ENCODE measurements at regions not wholly inside any gene's neighbourhood (a gene's known extent, or its start where the extent isn't known, plus 50 kb on each side); places are given as distances from the start of the nearest gene placed in this dataset.

DNA sequence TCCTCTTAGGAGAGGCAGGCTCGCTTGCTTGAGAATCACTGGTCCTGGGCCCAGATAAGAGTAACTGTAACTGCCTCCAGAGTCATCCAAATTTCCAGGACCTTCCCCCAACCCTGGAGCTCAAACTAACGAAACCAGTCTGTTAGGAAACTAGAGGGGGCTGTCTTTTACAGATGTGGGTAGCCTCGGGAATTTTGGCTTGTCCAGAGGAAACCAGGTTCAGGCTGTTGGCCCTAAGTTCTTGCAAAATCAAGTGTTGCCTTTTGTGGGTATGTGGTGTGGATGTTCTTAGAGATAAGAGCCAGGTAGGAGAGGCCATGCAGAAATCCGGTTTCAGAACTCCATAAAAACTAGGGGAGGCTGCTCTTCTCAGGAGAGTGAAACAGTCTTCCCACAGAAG is 125.0 kb upstream of the DLX2 start:
- DNase-seq (ENCODE audit: low read depth), result no peak
- H3K4me3 ChIP-seq (ENCODE audit: low read depth, low read length), result no peak overlapping the region

- no peak overlapping the region for H3K4me3 ChIP-seq (ENCODE audit: low read depth, low read length)
- no peak for DNase-seq (ENCODE audit: low read depth)
Measured at GRCh38 chr2:172228177-172228808, 125.6 kb upstream of the DLX2 start.

DNA sequence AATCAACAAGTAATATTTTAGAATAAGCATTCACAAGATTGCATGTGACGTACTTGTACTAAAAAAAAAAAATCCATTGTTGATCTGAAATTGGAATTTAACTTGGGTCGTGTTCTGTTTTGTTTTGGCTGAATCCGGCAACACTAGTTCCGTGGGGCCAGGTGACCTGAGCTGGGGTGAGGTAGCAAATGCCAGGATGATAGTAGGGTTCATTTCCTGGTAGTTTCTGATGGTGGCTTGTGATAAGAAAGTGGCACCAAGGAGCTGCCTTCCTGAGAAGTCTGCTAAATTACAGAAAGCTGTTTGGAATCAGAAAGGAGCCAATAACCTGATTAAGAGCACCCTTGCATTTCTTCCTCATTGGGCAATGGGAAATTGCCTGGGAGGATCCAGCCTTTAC is 126.4 kb upstream of the DLX2 start:
- no peak overlapping the region for H3K4me3 ChIP-seq (ENCODE audit: low read depth, low read length)
- DNase-seq (ENCODE audit: low read depth), result no peak

DNA sequence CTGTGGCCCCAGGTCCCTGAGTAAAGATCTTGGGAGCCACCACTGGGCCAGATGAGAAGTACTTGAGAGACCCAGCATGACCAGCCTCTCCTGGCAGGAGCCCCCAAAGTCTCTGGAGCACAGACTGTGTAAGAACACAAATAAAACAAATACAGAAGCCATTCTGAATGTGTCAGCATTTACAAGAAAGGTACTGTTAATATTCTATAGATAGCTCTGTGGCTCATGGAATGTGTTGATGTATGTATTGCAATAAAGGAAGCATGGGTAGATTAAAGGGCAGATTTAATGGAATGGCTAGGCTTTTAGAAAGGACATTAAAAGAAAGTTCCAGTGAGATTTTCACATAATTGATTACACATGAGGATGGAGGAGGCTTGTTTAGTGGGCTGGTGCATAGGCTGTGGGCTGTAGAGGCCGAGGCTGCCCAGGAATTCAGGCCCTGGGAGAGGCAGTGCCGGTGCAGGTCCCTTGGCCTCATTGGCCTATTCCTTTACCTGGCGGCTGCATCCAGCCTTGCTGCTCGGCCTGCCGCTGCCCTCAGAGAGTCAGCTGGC is 127.7 kb upstream of the DLX2 start:
- no peak overlapping the region for H3K4me3 ChIP-seq (ENCODE audit: low read depth, low read length)
- DNase-seq (ENCODE audit: low read depth), result no peak

DNA sequence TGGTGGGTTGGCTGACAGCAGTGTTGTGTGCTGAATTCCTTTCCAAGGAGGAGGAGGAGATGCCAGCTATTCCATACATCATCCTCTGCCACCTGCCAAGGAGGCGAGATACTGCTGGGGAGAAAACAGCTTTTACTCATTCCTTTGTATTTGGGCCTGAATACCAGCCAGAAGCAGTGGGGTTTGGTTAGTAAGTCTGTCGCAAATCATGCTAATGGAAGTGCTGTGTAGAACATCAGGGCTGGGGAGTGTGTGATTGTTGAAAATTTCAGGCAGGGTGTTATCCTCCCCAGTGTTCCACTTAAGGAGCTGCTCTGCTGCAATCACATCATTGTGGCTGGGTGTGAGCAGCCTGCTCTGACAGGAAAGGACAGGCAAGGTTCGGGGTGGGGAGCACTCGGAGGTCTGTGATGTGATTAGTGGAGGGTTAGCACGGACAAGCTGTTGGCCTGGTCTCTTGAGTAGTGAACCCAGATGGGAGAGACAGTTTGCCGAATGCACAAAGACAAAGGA is 128.2 kb upstream of the DLX2 start:
- no peak for DNase-seq (ENCODE audit: low read depth)
- H3K4me3 ChIP-seq (ENCODE audit: low read depth, low read length), result no peak overlapping the region

GRCh38 chr2:172231508-172231907 is 128.8 kb upstream of the DLX2 start:
- no peak for DNase-seq (ENCODE audit: low read depth)
- H3K4me3 ChIP-seq (ENCODE audit: low read depth, low read length), result no peak overlapping the region

GRCh38 chr2:172232708-172233396 is 130.2 kb upstream of the DLX2 start:
- DNase-seq (ENCODE audit: low read depth), result no peak
- no peak overlapping the region for H3K4me3 ChIP-seq (ENCODE audit: low read depth, low read length)

- peak overlapping the region; percentile 47 for H3K4me3 ChIP-seq (ENCODE audit: low read depth, low read length)
Measured at GRCh38 chr2:172233987-172234715, 131.5 kb upstream of the DLX2 start.

GRCh38 chr2:172234716-172235691 is 132.3 kb upstream of the DLX2 start:
- no peak for DNase-seq (ENCODE audit: low read depth)
- peak overlapping the region; percentile 47 for H3K4me3 ChIP-seq (ENCODE audit: low read depth, low read length)

More at GRCh38 chr2:172233987-172234715, 131.5 kb upstream of the DLX2 start:
- no peak for DNase-seq (ENCODE audit: low read depth)

DNA sequence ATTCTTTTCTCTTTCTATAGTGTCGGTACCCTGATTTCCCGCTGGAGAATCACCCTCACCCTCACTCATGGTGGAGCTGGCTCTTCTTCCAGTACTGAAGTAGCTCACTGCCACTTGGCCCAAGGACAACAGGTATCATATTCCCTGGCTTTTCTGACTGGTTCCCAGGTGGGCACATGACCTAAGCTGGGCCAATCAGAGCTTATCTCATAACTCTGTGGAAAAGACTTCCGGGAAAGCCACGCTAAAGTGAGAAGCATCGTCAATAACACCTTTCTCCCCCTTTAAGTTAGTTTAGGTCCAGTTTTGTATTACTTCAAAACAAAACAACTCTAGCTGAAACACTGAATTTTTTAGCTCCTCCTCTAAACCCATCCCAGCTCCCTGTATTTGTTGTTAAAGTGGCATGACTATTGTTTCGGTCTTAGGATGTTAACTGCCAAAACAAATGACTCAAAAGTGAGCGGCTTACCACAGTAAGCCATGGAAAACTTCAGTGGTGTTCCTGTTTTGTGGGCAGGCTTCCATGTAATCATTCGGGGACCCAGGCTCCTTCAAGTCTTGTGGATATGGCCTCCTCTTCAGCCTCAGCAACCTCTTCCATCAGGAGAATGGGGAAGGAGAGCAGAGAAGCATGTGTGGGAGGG is 137.4 kb upstream of the DLX2 start:
- H3K4me3 ChIP-seq (ENCODE audit: low read depth, low read length), result no peak overlapping the region
- DNase-seq (ENCODE audit: low read depth), result no peak

DNA sequence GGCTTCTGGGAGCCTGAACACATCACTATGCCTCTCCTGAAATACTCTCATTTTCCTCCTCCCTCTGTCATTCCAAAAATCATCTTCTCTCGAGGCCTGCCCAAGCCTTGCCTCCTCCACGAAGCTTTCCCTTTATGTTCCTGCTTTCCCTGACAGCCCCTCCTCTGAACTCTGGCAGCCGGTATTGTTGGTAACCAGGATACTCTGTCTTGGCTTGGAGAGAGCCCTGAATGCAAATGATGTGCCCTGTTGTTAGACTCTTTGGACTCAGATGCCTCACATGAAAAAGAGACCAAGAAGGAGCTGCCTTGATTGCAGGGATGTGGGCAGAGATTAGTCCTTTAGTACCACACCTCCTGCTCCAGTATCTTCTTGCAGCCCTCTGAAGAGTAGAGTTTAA is 138.5 kb upstream of the DLX2 start:
- H3K4me3 ChIP-seq (ENCODE audit: low read depth, low read length), result no peak overlapping the region
- DNase-seq (ENCODE audit: low read depth), result no peak

GRCh38 chr2:172242471-172242870 is 139.8 kb upstream of the DLX2 start:
- H3K4me3 ChIP-seq (ENCODE audit: low read depth, low read length), result no peak overlapping the region
- no peak for DNase-seq (ENCODE audit: low read depth)

- no peak for DNase-seq (ENCODE audit: low read depth)
Measured at GRCh38 chr2:172242961-172243360, 140.3 kb upstream of the DLX2 start.

GRCh38 chr2:172244419-172245130 is 141.9 kb upstream of the DLX2 start:
- peak; percentile 41 for DNase-seq (ENCODE audit: low read depth)
- H3K4me3 ChIP-seq (ENCODE audit: low read depth, low read length), result no peak overlapping the region

More at GRCh38 chr2:172242961-172243360, 140.3 kb upstream of the DLX2 start:
- H3K4me3 ChIP-seq (ENCODE audit: low read depth, low read length), result no peak overlapping the region

- DNase-seq (ENCODE audit: low read depth), result no peak
Measured at GRCh38 chr2:172246649-172247048, 143.9 kb upstream of the DLX2 start.

DNA sequence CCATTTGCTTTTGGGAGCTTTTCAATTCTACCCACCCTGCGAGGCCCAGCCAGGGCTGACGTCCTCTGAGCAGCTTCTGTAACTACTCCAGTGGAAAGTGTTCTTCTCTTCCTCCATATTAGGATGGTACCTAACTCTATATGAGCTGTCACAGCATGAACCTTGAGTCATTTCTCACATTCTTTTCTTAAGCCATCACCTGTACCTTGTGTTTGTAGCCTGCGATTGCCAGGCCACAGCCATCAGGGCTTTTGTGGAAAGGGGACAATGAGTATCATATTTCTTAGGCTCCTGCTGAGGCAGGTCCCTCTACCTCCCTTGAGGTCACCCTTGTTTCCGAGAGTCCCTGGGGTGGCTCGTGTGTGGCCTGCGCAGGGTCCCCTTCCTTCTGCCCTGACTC is 144.5 kb upstream of the DLX2 start:
- H3K4me3 ChIP-seq (ENCODE audit: low read depth, low read length), result no peak overlapping the region
- no peak for DNase-seq (ENCODE audit: low read depth)

More at GRCh38 chr2:172246649-172247048, 143.9 kb upstream of the DLX2 start:
- H3K4me3 ChIP-seq (ENCODE audit: low read depth, low read length), result no peak overlapping the region

GRCh38 chr2:172248381-172248780 is 145.7 kb upstream of the DLX2 start:
- no peak overlapping the region for H3K4me3 ChIP-seq (ENCODE audit: low read depth, low read length)
- DNase-seq (ENCODE audit: low read depth), result no peak

GRCh38 chr2:172248785-172249187 is 146.1 kb upstream of the DLX2 start:
- DNase-seq (ENCODE audit: low read depth), result no peak
- H3K4me3 ChIP-seq (ENCODE audit: low read depth, low read length), result no peak overlapping the region
